Keratinocyte (primary cell): ENCODE measurements at regions not wholly inside any gene's neighbourhood (a gene's known extent, or its start where the extent isn't known, plus 50 kb on each side); places are given as distances from the start of the nearest gene placed in this dataset.

Source experiments
- DNase-seq: peaks from one replicate; pipeline ENCODE4 v3.0.0-alpha.2; 2011; ENCODE audit warnings: low read depth, missing footprints, low spot score
- FAIRE-seq: peaks from 2 replicates; lab custom pipeline; 2011; peaks lifted over from hg19 to GRCh38; lab: Jason Lieb, UNC
- H2AFZ ChIP-seq: 2 replicates; pipeline ENCODE4 v1.6.0; 2012; ENCODE audit warnings: low read length, control low read depth, inconsistent platforms; ENCODE audit not compliant: control insufficient read depth
- H3K27ac ChIP-seq: 2 replicates; pipeline ENCODE4 v1.5.1; 2011; ENCODE audit warnings: low read length; ENCODE audit not compliant: control insufficient read depth, insufficient read depth
- H3K27me3 ChIP-seq: 3 replicates; pipeline ENCODE4 v1.6.0; 2011; ENCODE audit warnings: low read length; ENCODE audit not compliant: control insufficient read depth, insufficient read depth; ENCODE audit errors: extremely low read depth
- H3K36me3 ChIP-seq, 2 experiments: 2 replicates in 1 of 2; 3 replicates in 1 of 2; pipeline ENCODE4 v1.5.1; 2011; ENCODE audit warnings: low read length in 2 of 2, mild to moderate bottlenecking in 1 of 2; ENCODE audit not compliant: control insufficient read depth in 2 of 2, insufficient read depth in 2 of 2; ENCODE audit errors: extremely low read depth in 1 of 2
- H3K4me1 ChIP-seq: 3 replicates; pipeline ENCODE4 v1.5.1; 2011; ENCODE audit warnings: low read length; ENCODE audit not compliant: control insufficient read depth, insufficient read depth; ENCODE audit errors: extremely low read depth
- H3K4me2 ChIP-seq: 3 replicates; pipeline ENCODE4 v1.6.0; 2011; ENCODE audit warnings: low read depth, low read length; ENCODE audit not compliant: control insufficient read depth, insufficient read depth; ENCODE audit errors: extremely low read depth
- H3K4me3 ChIP-seq, 3 experiments: fragments of 200-600 bp in 1 of 3; sonication (generic) in 1 of 3; 2 replicates in 2 of 3; 3 replicates in 1 of 3; pipeline ENCODE4 v1.5.1; 2011 to 2016; ENCODE audit warnings: low read length in 3 of 3, mild to moderate bottlenecking in 3 of 3, control low read depth in 2 of 3, inconsistent platforms in 1 of 3, low read depth in 1 of 3, mixed read lengths in 1 of 3, mixed run types in 1 of 3, moderate library complexity in 1 of 3; ENCODE audit not compliant: control insufficient read depth in 2 of 3, insufficient read depth in 2 of 3; ENCODE audit errors: extremely low read depth in 1 of 3
- H3K79me2 ChIP-seq: 2 replicates; pipeline ENCODE4 v1.6.0; 2012; ENCODE audit warnings: low read length; ENCODE audit not compliant: control insufficient read depth, insufficient read depth
- H3K9ac ChIP-seq: 3 replicates; pipeline ENCODE4 v1.6.0; 2011; ENCODE audit warnings: low read length; ENCODE audit not compliant: control insufficient read depth, insufficient read depth; ENCODE audit errors: extremely low read depth
- H3K9me1 ChIP-seq: 3 replicates; pipeline ENCODE4 v1.6.0; 2011; ENCODE audit warnings: low read length; ENCODE audit not compliant: control insufficient read depth, insufficient read depth; ENCODE audit errors: extremely low read depth
- H3K9me3 ChIP-seq: 2 replicates; pipeline ENCODE4 v1.5.1; 2012; ENCODE audit warnings: low read depth, low read length; ENCODE audit not compliant: control insufficient read depth
- H4K20me1 ChIP-seq: 3 replicates; pipeline ENCODE4 v1.6.0; 2011; ENCODE audit warnings: low read length; ENCODE audit not compliant: control insufficient read depth, insufficient read depth; ENCODE audit errors: extremely low read depth
- EZH2 ChIP-seq: IDR thresholded peaks from one replicate; pipeline ENCODE4 v1.6.1; 2012; ENCODE audit warnings: inconsistent platforms, mild to moderate bottlenecking, low read length, moderate library complexity
- dilution Hi-C: fragments of 300-500 bp; cut with MboI; formaldehyde crosslinking; loops from one replicate; pipeline ENCODE4 v1.7.0; 2020; ENCODE audit warnings: low sequenced_read_pairs; ENCODE audit not compliant: extremely low pct_ligation_motif_present
- TF ChIP-seq, protein P1 (sequence below), 3 experiments: IDR thresholded peaks in 1 of 3; conservative IDR thresholded peaks in 1 of 3; optimal IDR thresholded peaks in 1 of 3; 2 replicates in 2 of 3; 3 replicates in 1 of 3; pipeline versions ENCODE3 to v1.5.1; 2011; ENCODE audit warnings: low read length in 3 of 3, mild to moderate bottlenecking in 3 of 3, moderate library complexity in 2 of 3, control low read depth in 1 of 3, inconsistent platforms in 1 of 3; ENCODE audit not compliant: insufficient read depth in 2 of 3; ENCODE audit errors: extremely low read depth in 1 of 3

DNA sequence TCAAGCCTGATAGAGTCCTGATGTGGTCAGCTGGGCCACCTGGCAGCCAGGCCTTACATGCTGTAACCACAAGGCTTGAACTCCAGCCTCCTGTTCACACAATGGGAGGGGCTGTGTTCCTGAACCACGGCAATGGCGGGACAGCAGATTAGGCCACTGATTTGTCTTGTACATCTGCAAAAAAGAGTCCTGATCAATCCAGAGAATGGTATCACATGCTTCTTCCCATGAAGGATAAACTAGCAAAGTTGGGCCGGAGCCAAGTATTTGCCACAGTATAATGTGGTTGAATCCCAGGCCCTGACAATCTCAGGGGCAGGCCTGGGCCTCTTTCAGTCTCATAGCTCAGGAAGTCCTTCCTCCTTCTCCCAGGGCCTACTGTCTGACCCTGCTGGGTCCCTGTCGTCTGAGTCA, 2182.5 kb upstream of the AGA start:
- no peaks in the 10 kb centered on the region for H3K4me1 ChIP-seq
- H2AFZ ChIP-seq: no peak overlapping the region
- DNase-seq: no peak
- dilution Hi-C loops: no loop called here
- H3K27ac ChIP-seq: no peak overlapping the region
- H3K9me3 ChIP-seq: no peaks in the 10 kb centered on the region
- H3K36me3 ChIP-seq: no peaks in the 10 kb centered on the region
- H4K20me1 ChIP-seq: no peaks in the 10 kb centered on the region
- H3K27me3 ChIP-seq: no peaks in the 10 kb centered on the region
- H3K79me2 ChIP-seq: no peaks in the 10 kb centered on the region
- no peak overlapping the region for H3K9ac ChIP-seq
- H3K9me1 ChIP-seq: no peaks in the 10 kb centered on the region
- no peak overlapping the region for H3K4me2 ChIP-seq
- FAIRE-seq: no peak
- no peak overlapping the region for H3K4me3 ChIP-seq
- no peak for TF ChIP-seq EZH2
- TF ChIP-seq, protein P1, sequence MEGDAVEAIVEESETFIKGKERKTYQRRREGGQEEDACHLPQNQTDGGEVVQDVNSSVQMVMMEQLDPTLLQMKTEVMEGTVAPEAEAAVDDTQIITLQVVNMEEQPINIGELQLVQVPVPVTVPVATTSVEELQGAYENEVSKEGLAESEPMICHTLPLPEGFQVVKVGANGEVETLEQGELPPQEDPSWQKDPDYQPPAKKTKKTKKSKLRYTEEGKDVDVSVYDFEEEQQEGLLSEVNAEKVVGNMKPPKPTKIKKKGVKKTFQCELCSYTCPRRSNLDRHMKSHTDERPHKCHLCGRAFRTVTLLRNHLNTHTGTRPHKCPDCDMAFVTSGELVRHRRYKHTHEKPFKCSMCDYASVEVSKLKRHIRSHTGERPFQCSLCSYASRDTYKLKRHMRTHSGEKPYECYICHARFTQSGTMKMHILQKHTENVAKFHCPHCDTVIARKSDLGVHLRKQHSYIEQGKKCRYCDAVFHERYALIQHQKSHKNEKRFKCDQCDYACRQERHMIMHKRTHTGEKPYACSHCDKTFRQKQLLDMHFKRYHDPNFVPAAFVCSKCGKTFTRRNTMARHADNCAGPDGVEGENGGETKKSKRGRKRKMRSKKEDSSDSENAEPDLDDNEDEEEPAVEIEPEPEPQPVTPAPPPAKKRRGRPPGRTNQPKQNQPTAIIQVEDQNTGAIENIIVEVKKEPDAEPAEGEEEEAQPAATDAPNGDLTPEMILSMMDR (optimal IDR thresholded peaks at IDR 0.05 in 1 of 3, IDR thresholded peaks at IDR 0.05 in 1 of 3, conservative IDR thresholded peaks at IDR 0.05 in 1 of 3; ENCODE audit: extremely low read depth in 1 of 3, insufficient read depth in 2 of 3, low read length in 3 of 3): no peak

DNA sequence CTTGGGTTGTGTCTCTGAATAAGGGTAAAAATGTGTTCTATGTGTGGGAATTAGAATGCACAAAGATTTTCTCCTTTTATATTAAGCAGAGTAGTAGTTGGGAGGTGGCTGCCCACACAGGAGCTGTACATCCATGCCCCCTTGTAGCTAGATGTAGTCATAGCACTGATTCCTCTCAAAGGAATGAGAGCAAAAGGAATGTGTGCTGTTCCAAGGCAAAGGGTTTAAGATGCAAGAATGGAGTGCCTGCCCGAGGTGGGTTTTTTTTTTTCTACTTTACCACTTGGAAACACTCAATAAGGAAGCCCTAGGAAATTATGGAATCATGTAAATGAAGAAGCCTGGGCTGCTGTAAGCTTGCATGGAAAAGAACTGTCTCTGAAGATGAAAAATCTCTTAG, 2183.2 kb upstream of the AGA start:
- H3K79me2 ChIP-seq: no peaks in the 10 kb centered on the region
- H3K27me3 ChIP-seq: no peaks in the 10 kb centered on the region
- H3K9me1 ChIP-seq: no peaks in the 10 kb centered on the region
- no peaks in the 10 kb centered on the region for H3K4me1 ChIP-seq
- H3K4me3 ChIP-seq: no peak overlapping the region
- dilution Hi-C loops: no loop called here
- no peaks in the 10 kb centered on the region for H4K20me1 ChIP-seq
- H3K4me2 ChIP-seq: no peak overlapping the region
- H3K36me3 ChIP-seq: no peaks in the 10 kb centered on the region
- TF ChIP-seq, protein P1 (optimal IDR thresholded peaks at IDR 0.05 in 1 of 3, IDR thresholded peaks at IDR 0.05 in 1 of 3, conservative IDR thresholded peaks at IDR 0.05 in 1 of 3; ENCODE audit: extremely low read depth in 1 of 3, insufficient read depth in 2 of 3, low read length in 3 of 3): no peak
- no peak for TF ChIP-seq EZH2
- no peak overlapping the region for H3K27ac ChIP-seq
- no peak overlapping the region for H2AFZ ChIP-seq
- DNase-seq (no peak), FAIRE-seq (no peak)
- H3K9ac ChIP-seq: no peak overlapping the region
- no peaks in the 10 kb centered on the region for H3K9me3 ChIP-seq
